Dermis blood vessel endothelial cell (primary cell): ENCODE measurements at regions not wholly inside any gene's neighbourhood (a gene's known extent, or its start where the extent isn't known, plus 50 kb on each side); places are given as distances from the start of the nearest gene placed in this dataset.
"Not testable (repeated sequence)": the region's sequence is repeated elsewhere in the genome, so short reads cannot be mapped to it uniquely, and the experiment has no call there.

ENCODE experiments used
- DNase-seq: peaks from one replicate; pipeline ENCODE4 v3.0.0; 2010

GRCh38 chr3:18725668-18726407, 300.7 kb upstream of the SATB1 start:
- no peak for DNase-seq

GRCh38 chr3:18724456-18724855, 299.3 kb upstream of the SATB1 start:
- DNase-seq = no peak

- DNase-seq = no peak
These were observed 298.2 kb upstream of the SATB1 start for GRCh38 chr3:18723206-18723810.

- DNase-seq = no peak
These were observed 295.4 kb upstream of the SATB1 start for GRCh38 chr3:18720543-18720942.

GRCh38 chr3:18717598-18717997, 292.5 kb upstream of the SATB1 start:
- DNase-seq = no peak

- no peak for DNase-seq
These were observed 291.7 kb upstream of the SATB1 start for GRCh38 chr3:18716821-18717220.

- DNase-seq = no peak
These were observed 291.0 kb upstream of the SATB1 start for GRCh38 chr3:18716101-18716500.

- no peak for DNase-seq
These were observed 290.1 kb upstream of the SATB1 start for GRCh38 chr3:18715208-18715607.

- DNase-seq = no peak
These were observed 288.4 kb upstream of the SATB1 start for GRCh38 chr3:18713577-18713951.

- no peak for DNase-seq
These were observed 287.8 kb upstream of the SATB1 start for GRCh38 chr3:18712713-18713576.

GRCh38 chr3:18704326-18704725, 279.2 kb upstream of the SATB1 start:
- DNase-seq = no peak

GRCh38 chr3:18703798-18704197, 278.7 kb upstream of the SATB1 start:
- no peak for DNase-seq

GRCh38 chr3:18693588-18694329, 268.6 kb upstream of the SATB1 start:
- DNase-seq = not testable (repeated sequence)

GRCh38 chr3:18687286-18687685, 262.1 kb upstream of the SATB1 start:
- no peak for DNase-seq

GRCh38 chr3:18683900-18684299, 258.8 kb upstream of the SATB1 start:
- DNase-seq = no peak

- DNase-seq = no peak
These were observed 256.7 kb upstream of the SATB1 start for GRCh38 chr3:18681818-18682345.

GRCh38 chr3:18680758-18681157, 255.6 kb upstream of the SATB1 start:
- DNase-seq = no peak

GRCh38 chr3:18679238-18679637, 254.1 kb upstream of the SATB1 start:
- DNase-seq = no peak

GRCh38 chr3:18675197-18675596, 250.1 kb upstream of the SATB1 start:
- DNase-seq = no peak

GRCh38 chr3:18672561-18672960, 247.4 kb upstream of the SATB1 start:
- DNase-seq = no peak

- no peak for DNase-seq
These were observed 245.6 kb upstream of the SATB1 start for GRCh38 chr3:18670759-18671158.

GRCh38 chr3:18669374-18669773, 244.2 kb upstream of the SATB1 start:
- no peak for DNase-seq

- no peak for DNase-seq
These were observed 242.4 kb upstream of the SATB1 start for GRCh38 chr3:18667552-18667951.
